GM18907 (cell line): ENCODE measurements at regions not wholly inside any gene's neighbourhood (a gene's known extent, or its start where the extent isn't known, plus 50 kb on each side); places are given as distances from the start of the nearest gene placed in this dataset.
"Not testable (repeated sequence)": the region's sequence is repeated elsewhere in the genome, so short reads cannot be mapped to it uniquely, and the experiment has no call there.

Experiments
- ATAC-seq: cut with Tn5 transposase; IDR thresholded peaks from one replicate; pipeline ENCODE4 v1.9.1; 2021; ENCODE audit warnings: mild to moderate bottlenecking, moderate library complexity; ENCODE audit not compliant: unreplicated experiment

DNA sequence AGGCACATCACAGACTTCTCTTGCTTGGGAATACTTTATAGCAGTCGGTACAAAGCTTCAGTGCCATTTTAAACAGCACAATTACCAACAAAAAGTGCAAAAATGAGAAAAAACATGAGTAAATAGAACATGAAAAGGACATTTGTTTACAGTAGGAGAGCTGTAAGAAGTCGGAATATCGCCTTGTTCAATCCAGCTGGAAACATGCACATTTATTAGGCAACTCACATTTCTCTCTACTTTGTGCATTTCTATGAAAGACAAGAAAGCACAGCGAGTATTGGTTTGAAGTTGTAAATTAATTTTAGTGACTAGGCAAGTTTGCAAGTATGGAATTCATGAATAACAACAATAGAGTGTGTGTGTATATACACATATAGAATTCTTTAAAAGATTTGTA, 484.7 kb downstream of the DACH1 start:
- ATAC-seq = no peak

GRCh38 chr13:71380191-71380590, 486.8 kb downstream of the DACH1 start:
- ATAC-seq = no peak

DNA sequence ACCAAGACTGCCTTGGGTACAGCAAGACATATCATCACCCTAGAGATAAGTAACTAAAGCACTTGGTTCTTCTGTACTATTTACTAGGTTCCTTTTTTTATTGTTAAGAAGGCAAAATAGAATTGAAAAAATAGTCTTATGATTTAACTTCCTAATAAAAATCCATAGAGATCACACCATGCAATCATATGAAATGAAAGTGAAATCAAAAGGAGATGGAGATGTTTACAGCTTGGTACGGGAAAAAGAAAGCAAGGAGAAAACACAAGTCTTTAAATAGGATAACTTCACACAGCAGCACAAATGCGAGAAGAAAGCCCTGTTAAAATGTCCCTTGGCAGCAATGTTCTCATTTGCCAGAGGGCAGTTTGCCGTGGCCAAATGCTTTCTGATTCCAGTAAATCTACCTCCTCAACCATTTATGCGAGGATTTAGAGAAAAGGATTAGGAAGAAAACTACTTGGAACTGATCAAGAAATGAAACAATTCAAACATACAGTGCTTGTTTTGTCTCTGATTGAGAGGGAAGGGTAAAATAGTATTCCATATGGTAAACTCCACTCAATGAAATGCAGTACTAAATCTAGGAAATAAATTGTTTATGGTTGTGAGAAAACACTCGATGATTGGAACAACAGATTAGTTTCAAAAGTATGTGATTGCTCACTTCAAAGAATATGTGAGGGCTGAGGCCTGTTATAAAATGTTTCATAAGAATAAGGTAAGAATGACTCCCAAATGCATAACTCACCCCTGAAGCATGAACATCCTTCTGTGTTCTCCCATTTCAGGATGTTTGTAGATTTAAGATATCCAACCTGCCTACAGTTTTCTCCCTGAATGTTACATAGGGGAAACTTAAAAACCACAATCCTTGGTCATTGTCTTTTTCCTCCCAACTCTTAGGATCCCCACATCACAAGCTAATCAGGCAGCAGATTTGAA, 487.8 kb downstream of the DACH1 start:
- no peak for ATAC-seq

DNA sequence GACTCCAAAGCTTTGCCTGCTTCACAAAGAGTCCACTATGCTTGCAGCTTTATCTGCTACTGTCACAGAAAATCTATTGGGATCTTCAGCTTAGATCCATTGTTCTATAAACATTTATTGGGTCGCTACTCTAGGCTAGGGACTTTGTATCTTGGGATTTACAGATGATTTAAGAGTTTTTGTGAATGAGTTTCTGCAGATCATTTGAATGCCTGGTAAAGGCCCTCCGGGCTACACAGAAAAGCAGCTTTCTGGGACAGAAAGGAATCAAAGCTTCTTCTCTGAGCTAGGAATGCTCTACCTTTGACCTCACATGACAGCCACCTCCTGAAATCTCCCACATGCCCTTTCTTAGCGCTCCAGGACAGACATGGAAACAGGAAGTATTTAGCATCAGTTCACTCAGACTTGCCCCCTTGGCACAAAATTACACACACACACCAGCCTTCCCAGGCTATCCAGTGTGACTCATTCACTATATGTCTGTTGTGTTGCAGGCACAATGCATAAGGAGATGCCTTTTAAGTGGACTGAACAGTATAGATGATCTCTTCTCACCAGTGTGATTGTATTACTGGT, 492.4 kb downstream of the DACH1 start:
- ATAC-seq = no peak

DNA sequence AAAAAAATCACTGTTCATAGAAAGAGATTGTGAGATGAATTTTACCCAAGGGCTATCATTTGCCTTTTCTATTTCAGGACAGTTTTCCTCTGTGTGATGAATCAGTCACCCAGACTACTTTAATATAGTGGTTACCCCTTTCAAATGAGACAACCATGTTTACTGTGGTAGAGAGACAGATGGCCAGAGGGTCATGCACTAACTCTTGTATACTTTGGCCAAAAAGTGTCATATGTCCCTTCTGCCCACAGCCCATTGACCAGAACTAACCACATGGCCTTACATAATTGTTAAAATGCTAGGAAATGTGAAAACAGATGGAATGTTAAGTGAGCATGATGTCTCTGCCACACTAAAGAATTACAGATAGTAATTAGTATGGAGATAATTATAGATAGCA, 498.7 kb downstream of the DACH1 start:
- no peak for ATAC-seq

DNA sequence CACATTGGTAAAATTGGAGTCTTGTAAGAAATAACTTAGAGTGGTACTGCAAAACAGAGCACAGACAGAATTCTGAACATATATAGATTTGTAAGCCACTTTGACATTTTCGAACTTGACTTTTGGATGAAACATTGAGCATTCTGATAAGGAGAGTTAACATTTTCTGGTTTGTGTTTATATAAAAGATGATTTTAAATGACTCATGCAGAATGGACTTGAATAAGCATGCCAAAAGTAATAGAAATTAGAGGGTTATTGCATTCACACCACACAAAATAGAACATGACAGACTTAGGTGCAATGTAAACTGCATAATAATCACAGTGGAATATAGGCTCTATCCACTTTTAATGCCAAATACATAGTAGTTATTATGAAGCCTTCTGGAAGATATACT, 507.0 kb downstream of the DACH1 start:
- ATAC-seq = no peak

GRCh38 chr13:71359641-71360040, 507.4 kb downstream of the DACH1 start:
- ATAC-seq = no peak

- no peak for ATAC-seq
Measured at GRCh38 chr13:71358218-71358617, 508.8 kb downstream of the DACH1 start.

GRCh38 chr13:71355010-71355409, 512.0 kb downstream of the DACH1 start:
- ATAC-seq = no peak

DNA sequence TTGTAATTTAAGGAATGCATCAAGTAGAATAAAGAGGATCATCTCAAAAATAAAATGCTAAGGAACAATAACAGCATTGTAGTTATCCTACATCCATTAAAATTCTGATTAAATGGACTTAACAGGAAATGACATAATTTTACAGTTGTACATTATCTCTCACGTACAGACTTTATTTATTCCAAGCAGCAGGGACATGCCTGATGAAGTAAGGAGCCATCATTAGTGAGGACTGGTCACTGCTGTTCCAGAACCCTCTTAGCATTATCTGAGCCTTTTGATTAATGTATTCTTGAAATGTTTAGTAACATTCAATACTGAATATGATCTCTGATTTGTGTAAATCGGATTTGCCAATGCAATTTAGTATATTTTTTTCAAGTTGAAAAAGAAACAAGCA, 516.1 kb downstream of the DACH1 start:
- no peak for ATAC-seq

- ATAC-seq = not testable (repeated sequence)
Measured at GRCh38 chr13:71345856-71346255, 521.1 kb downstream of the DACH1 start.

GRCh38 chr13:71339736-71340135, 527.3 kb downstream of the DACH1 start:
- ATAC-seq = no peak

- ATAC-seq = no peak
Measured at GRCh38 chr13:71339005-71339404, 528.0 kb downstream of the DACH1 start.

- no peak for ATAC-seq
Measured at GRCh38 chr13:71338070-71338469, 528.9 kb downstream of the DACH1 start.

DNA sequence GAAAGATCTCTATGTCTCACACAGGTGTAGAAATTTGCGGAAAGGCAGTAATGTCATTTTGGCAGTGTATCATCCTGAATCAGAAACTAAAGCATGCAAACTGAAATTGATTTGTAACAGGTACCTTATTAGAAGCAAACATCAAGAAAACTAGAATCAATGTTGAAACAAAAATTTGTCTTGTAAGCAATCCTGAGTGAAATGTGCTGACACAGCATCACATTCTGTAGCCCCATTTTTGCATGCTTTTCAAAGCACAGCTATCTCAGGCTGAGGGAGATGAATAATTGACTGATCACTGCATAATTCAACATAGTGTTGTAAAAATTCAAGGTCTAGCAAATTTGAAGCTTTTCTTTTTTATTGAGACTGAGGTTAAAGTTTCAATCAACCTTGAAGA, 539.7 kb downstream of the DACH1 start:
- ATAC-seq = no peak

DNA sequence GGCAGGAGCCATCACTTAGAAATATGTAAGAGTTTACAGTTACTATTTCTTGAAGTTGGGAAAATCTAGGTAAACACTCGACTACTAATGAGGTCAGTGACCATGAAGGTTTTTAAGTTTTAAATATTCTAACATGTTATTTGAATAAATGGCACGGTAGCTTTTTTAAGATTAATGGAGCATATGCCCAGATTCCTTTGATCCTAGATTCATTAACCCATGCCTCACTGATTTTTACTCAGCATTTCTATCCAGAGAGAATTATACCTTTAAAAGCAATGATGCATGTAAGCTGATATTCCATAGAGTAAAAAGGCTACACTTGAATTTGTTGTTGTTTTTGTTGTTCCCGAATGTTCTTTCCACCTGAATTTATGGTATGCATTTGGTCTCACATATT, 541.4 kb downstream of the DACH1 start:
- ATAC-seq = no peak

DNA sequence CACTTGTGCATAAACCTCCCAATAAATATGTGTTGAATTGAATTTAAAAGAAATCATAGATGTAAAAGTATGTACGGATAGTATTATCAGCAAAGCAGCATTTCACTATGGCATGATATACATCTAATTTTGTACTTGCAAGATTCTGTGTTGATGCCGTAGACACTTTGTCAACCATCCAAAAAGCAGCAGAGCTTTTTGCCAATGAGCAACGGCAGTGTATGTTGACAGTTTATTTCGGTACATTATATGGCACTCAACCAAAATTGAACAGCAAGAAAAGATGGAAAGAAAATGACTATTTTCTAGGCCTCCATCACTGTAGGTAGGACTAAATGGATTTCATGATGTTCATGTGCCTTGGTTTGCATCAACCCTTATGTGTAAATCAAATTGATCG, 543.7 kb downstream of the DACH1 start:
- ATAC-seq = no peak

GRCh38 chr13:71320452-71320851, 546.6 kb downstream of the DACH1 start:
- ATAC-seq = no peak

DNA sequence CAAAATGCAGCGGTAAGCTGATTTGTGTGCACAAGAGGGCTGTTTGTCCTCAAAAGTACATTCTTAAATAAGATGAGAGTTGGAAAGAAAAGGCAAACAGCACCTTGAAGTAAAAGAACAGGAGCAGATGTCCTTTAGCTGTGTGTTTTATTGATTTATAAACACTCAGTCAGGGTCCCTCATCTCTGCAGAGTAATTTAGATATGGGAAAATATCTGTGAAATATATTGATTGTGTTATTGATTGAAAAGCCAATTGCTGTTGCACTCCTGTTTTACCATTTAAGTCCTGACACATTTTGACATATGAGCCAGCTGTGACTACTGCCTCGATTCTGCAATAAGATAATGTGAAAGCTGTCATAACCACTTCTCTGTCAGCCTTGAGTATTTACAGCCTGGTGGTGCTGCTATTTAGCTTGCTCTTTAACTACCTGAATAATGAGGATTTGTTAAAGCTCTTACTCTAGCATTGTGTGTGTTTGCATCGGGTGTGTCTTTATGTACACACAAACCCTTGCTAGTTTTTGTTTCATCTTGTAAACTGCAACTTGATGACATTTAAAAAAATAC, 550.1 kb downstream of the DACH1 start:
- ATAC-seq = no peak

- no peak for ATAC-seq
Measured at GRCh38 chr13:71312923-71313322, 554.1 kb downstream of the DACH1 start.

DNA sequence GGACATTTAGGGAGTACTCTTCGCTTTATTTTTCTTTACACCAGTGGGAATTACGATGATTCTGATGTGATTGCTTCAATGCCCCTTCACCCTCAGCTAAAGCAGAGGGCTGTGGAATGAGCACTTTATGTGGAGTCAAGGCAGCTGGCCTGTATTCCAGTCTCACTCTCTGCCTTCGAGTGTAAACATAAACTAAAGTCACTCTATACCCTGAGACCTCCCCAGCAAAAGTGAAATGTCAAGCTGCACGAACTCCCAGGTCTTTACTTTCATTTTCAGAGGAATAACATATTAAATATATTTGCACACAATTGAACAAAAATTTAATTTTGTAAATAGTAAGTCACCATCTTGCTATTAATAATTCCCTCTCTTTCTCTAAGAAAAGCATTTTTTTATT, 557.1 kb downstream of the DACH1 start:
- no peak for ATAC-seq

GRCh38 chr13:71306821-71307220, 560.2 kb downstream of the DACH1 start:
- ATAC-seq = no peak
